H9 (cell line): ENCODE measurements at regions not wholly inside any gene's neighbourhood (a gene's known extent, or its start where the extent isn't known, plus 50 kb on each side); places are given as distances from the start of the nearest gene placed in this dataset.

Experiments used
- DNase-seq: peaks from one replicate; pipeline ENCODE4 v3.0.0-alpha.2; 2017
- H2AFZ ChIP-seq: one replicate; pipeline ENCODE4 v1.6.1; 2013; ENCODE audit warnings: mild to moderate bottlenecking, low read length, control low read depth, moderate library complexity
- H2AK5ac ChIP-seq: 2 replicates; pipeline ENCODE4 v1.6.1; 2013; ENCODE audit warnings: low read length, control low read depth, mixed read lengths; ENCODE audit not compliant: insufficient read length
- H2BK120ac ChIP-seq: one replicate; pipeline ENCODE4 v1.6.1; 2013; ENCODE audit warnings: low read depth, mild to moderate bottlenecking, low read length, control low read depth, inconsistent platforms; ENCODE audit not compliant: poor library complexity, severe bottlenecking
- H2BK12ac ChIP-seq: 2 replicates; pipeline ENCODE4 v1.6.1; 2013; ENCODE audit warnings: low read length, control low read depth, mixed read lengths, low read depth; ENCODE audit not compliant: insufficient read length
- H2BK15ac ChIP-seq: 2 replicates; pipeline ENCODE4 v1.6.1; 2013; ENCODE audit warnings: low read depth, low read length, control low read depth
- H2BK20ac ChIP-seq: one replicate; pipeline ENCODE4 v1.6.1; 2013; ENCODE audit warnings: low read depth, mild to moderate bottlenecking, low read length, control low read depth, inconsistent platforms; ENCODE audit not compliant: poor library complexity, severe bottlenecking
- H2BK5ac ChIP-seq: 2 replicates; pipeline ENCODE4 v1.6.1; 2013; ENCODE audit warnings: low read length, control low read depth, mixed read lengths; ENCODE audit not compliant: insufficient read length
- H3K14ac ChIP-seq: 2 replicates; pipeline ENCODE4 v1.6.1; 2013; ENCODE audit warnings: low read length, control low read depth; ENCODE audit not compliant: insufficient read depth
- H3K18ac ChIP-seq: 2 replicates; pipeline ENCODE4 v1.6.1; 2013; ENCODE audit warnings: low read depth, mild to moderate bottlenecking, mixed read lengths, low read length, control low read depth; ENCODE audit not compliant: insufficient read length
- H3K23ac ChIP-seq: 2 replicates; pipeline ENCODE4 v1.6.1; 2013; ENCODE audit warnings: low read length, control low read depth, mixed read lengths, low read depth; ENCODE audit not compliant: insufficient read length
- H3K23me2 ChIP-seq: 2 replicates; pipeline ENCODE4 v1.6.1; 2013; ENCODE audit warnings: low read depth, mild to moderate bottlenecking, mixed read lengths, low read length, control low read depth; ENCODE audit not compliant: insufficient read length, poor library complexity, severe bottlenecking
- H3K27ac ChIP-seq: 2 replicates; pipeline ENCODE4 v1.5.1; 2013; ENCODE audit warnings: low read length, control low read depth, mixed read lengths, low read depth; ENCODE audit not compliant: insufficient read length
- H3K27me3 ChIP-seq: 2 replicates; pipeline ENCODE4 v1.6.1; 2013; ENCODE audit warnings: low read length, control low read depth, inconsistent platforms; ENCODE audit not compliant: insufficient read depth
- H3K4ac ChIP-seq: 2 replicates; pipeline ENCODE4 v1.6.1; 2013; ENCODE audit warnings: low read depth, mild to moderate bottlenecking, control low read depth, inconsistent platforms, low read length, moderate library complexity
- H3K4me1 ChIP-seq: 2 replicates; pipeline ENCODE4 v1.6.1; 2013; ENCODE audit warnings: low read length, control low read depth, inconsistent platforms; ENCODE audit not compliant: insufficient read depth
- H3K4me2 ChIP-seq: 2 replicates; pipeline ENCODE4 v1.6.1; 2013; ENCODE audit warnings: low read length, control low read depth, mixed read lengths; ENCODE audit not compliant: insufficient read length, insufficient read depth
- H3K56ac ChIP-seq: 2 replicates; pipeline ENCODE4 v1.6.1; 2013; ENCODE audit warnings: low read depth, mild to moderate bottlenecking, mixed read lengths, low read length, control low read depth; ENCODE audit not compliant: insufficient read length
- H3K79me1 ChIP-seq: 2 replicates; pipeline ENCODE4 v1.6.1; 2013; ENCODE audit warnings: low read depth, mild to moderate bottlenecking, moderate library complexity, low read length, control low read depth, inconsistent platforms; ENCODE audit not compliant: insufficient read depth, poor library complexity, severe bottlenecking
- H3K79me2 ChIP-seq: 2 replicates; pipeline ENCODE4 v1.6.1; 2013; ENCODE audit warnings: low read length, control low read depth, inconsistent platforms; ENCODE audit not compliant: insufficient read depth
- H3K9ac ChIP-seq: 2 replicates; pipeline ENCODE4 v1.6.1; 2013; ENCODE audit warnings: low read length, control low read depth, mixed read lengths; ENCODE audit not compliant: insufficient read length; ENCODE audit errors: extremely low read depth
- H3K9me3 ChIP-seq: one replicate; pipeline ENCODE4 v1.6.1; 2013; ENCODE audit warnings: low read depth, low read length, inconsistent platforms; ENCODE audit not compliant: control insufficient read depth
- H3T11ph ChIP-seq: one replicate; pipeline ENCODE4 v1.6.1; 2013; ENCODE audit warnings: mild to moderate bottlenecking, low read length, control low read depth, inconsistent platforms
- H4K20me1 ChIP-seq: one replicate; pipeline ENCODE4 v1.6.1; 2013; ENCODE audit not compliant: control insufficient read depth, insufficient read length, insufficient read depth
- H4K5ac ChIP-seq: 2 replicates; pipeline ENCODE4 v1.6.1; 2013; ENCODE audit warnings: low read depth, mild to moderate bottlenecking, mixed read lengths, low read length, control low read depth; ENCODE audit not compliant: insufficient read length
- H4K8ac ChIP-seq: replicated peaks from 2 replicates; pipeline ENCODE4 v1.6.1; 2013; ENCODE audit warnings: low read length, control low read depth, mixed read lengths, low read depth; ENCODE audit not compliant: insufficient read length
- H4K91ac ChIP-seq: 2 replicates; pipeline ENCODE4 v1.6.1; 2013; ENCODE audit warnings: low read depth, mild to moderate bottlenecking, moderate library complexity, mixed read lengths, low read length, control low read depth; ENCODE audit not compliant: insufficient read length
- H3K27ac Mint-ChIP-seq, 3 experiments: 2 replicates in 2 of 3; 3 replicates in 1 of 3; pipeline ENCODE4 v1.8.0; 2020 to 2021; ENCODE audit warnings: mixed read lengths in 3 of 3, mild to moderate bottlenecking in 1 of 3, moderate library complexity in 1 of 3
- H3K27me3 Mint-ChIP-seq: 2 replicates; pipeline ENCODE4 v1.8.0; 2021; ENCODE audit warnings: low read depth, mild to moderate bottlenecking, moderate library complexity, mixed read lengths
- H3K36me3 Mint-ChIP-seq, 3 experiments: 2 replicates in 2 of 3; 3 replicates in 1 of 3; pipeline ENCODE4 v1.8.0; 2020 to 2021; ENCODE audit warnings: low read depth in 3 of 3, mixed read lengths in 3 of 3; ENCODE audit not compliant: insufficient read depth in 1 of 3
- H3K4me1 Mint-ChIP-seq, 2 experiments: 2 replicates each; pipeline ENCODE4 v1.8.0; 2020; ENCODE audit warnings: mixed read lengths in 2 of 2
- H3K4me3 Mint-ChIP-seq, 2 experiments: 2 replicates in 1 of 2; 3 replicates in 1 of 2; pipeline ENCODE4 v1.8.0; 2020 to 2021; ENCODE audit warnings: mild to moderate bottlenecking in 2 of 2, mixed read lengths in 2 of 2, moderate library complexity in 1 of 2
- H3K9me3 Mint-ChIP-seq, 2 experiments: 2 replicates in 1 of 2; 3 replicates in 1 of 2; pipeline ENCODE4 v1.8.0; 2020; ENCODE audit warnings: mild to moderate bottlenecking in 2 of 2, mixed read lengths in 2 of 2, moderate library complexity in 1 of 2
- CTCF ChIP-seq: fragments of 200-600 bp; sonication (generic); conservative IDR thresholded peaks from 3 replicates; pipeline ENCODE4 v1.8.0; 2021; ENCODE audit warnings: antibody characterized with exemption, mild to moderate bottlenecking
- WGBS: extraction: QIAGEN DNeasy Blood & Tissue Kit; methylation state at CpG from one replicate; pipeline ENCODE4 v1.1.7; 2013; ENCODE audit warnings: missing lambda C conversion rate, low lambda C conversion rate, mixed read lengths; ENCODE audit not compliant: insufficient read length; ENCODE audit errors: extremely low coverage; 5-methylcytosine and 5-hydroxymethylcytosine counted together

GRCh38 chrX:16392597-16392996, 225.3 kb downstream of the MAGEB17 start:
- Histone ChIP-seq H4K20me1 (peaks cover 3% of the 10 kb centered on the region), H3K18ac (no peak overlapping the region), H3K79me2 (no peaks in the 10 kb centered on the region), H3K14ac (no peak overlapping the region), H4K5ac (no peak overlapping the region), H2BK15ac (no peak overlapping the region), H3K27me3 (no peaks in the 10 kb centered on the region), H2AFZ (no peak overlapping the region), H3K4me1 (peaks cover 5% of the 10 kb centered on the region), H3K4ac (no peak overlapping the region), H3K9ac (no peak overlapping the region), H4K91ac (no peak overlapping the region), H3T11ph (no peak overlapping the region), H3K27ac (no peak overlapping the region), H3K9me3 (no peaks in the 10 kb centered on the region), H2BK5ac (no peak overlapping the region), H3K23ac (no peak overlapping the region), H4K8ac (no peak overlapping the region), H3K4me2 (no peak overlapping the region), H3K79me1 (no peaks in the 10 kb centered on the region), H2BK120ac (no peak overlapping the region), H2BK20ac (no peak overlapping the region), H3K23me2 (no peaks in the 10 kb centered on the region), H2BK12ac (no peak overlapping the region), H3K56ac (no peak overlapping the region), H2AK5ac (no peak overlapping the region)
- no peak overlapping the region for H3K4me3 Mint-ChIP-seq
- peaks cover 0 to 15% (median 9%) of the 10 kb centered on the region in 3 experiments; a peak in 6 of 7 replicates for H3K36me3 Mint-ChIP-seq
- peaks cover 18 to 19% of the 10 kb centered on the region in 2 experiments for H3K4me1 Mint-ChIP-seq
- WGBS: no CpG with 5 or more reads among the region's 2 CpGs
- DNase-seq: no peak
- no peak overlapping the region for H3K27ac Mint-ChIP-seq
- H3K9me3 Mint-ChIP-seq: peaks cover 5 to 12% of the 10 kb centered on the region in 2 experiments; a peak in 4 of 5 replicates
- H3K27me3 Mint-ChIP-seq: no peaks in the 10 kb centered on the region
- TF ChIP-seq CTCF: no peak
